ENCODE measurements at regions not wholly inside any gene's neighbourhood (a gene's known extent, or its start where the extent isn't known, plus 50 kb on each side); places are given as distances from the start of the nearest gene placed in this dataset.
A peak's percentile ranks its signal among the peaks of the same experiment; 100 is the strongest.

GRCh38 chr6:79431537-79431933 is 105.7 kb downstream of the LCA5 start:
- H3K9me3 ChIP-seq, result no peaks in the 10 kb centered on the region
- no peaks in the 10 kb centered on the region for H3K27me3 ChIP-seq (ENCODE audit: low read depth)
- in situ Hi-C loops (cut with MboI; ENCODE audit: low sequenced_read_pairs), result no loop called here
- H3K36me3 ChIP-seq (replicated peaks), result no peaks in the 10 kb centered on the region
- H3K4me3 ChIP-seq, result no peak overlapping the region
- H3K4me1 ChIP-seq, result peaks cover 5% of the 10 kb centered on the region; the same call in 1 of the 2 replicates
- peak; percentile 31 to 35 for DNase-seq (ENCODE audit: low spot score in 2 of 2)

- in situ Hi-C loops (cut with MboI; ENCODE audit: low sequenced_read_pairs), result no loop called here
- H3K36me3 ChIP-seq (replicated peaks), result no peaks in the 10 kb centered on the region
- H3K4me1 ChIP-seq, result peaks cover 5% of the 10 kb centered on the region; the same call in 1 of the 2 replicates
- no peaks in the 10 kb centered on the region for H3K27me3 ChIP-seq (ENCODE audit: low read depth)
- DNase-seq (ENCODE audit: low spot score in 2 of 2), result no peak
- no peaks in the 10 kb centered on the region for H3K9me3 ChIP-seq
- no peak overlapping the region for H3K4me3 ChIP-seq
Observed at GRCh38 chr6:79430913-79431536, 106.2 kb downstream of the LCA5 start.

- Histone ChIP-seq H3K9me3 (no peaks in the 10 kb centered on the region), H3K4me3 (no peak overlapping the region), H3K4me1 (peaks cover 5% of the 10 kb centered on the region; the same call in 1 of the 2 replicates), H3K36me3 (replicated peaks) (no peaks in the 10 kb centered on the region), H3K27me3 (ENCODE audit: low read depth) (no peaks in the 10 kb centered on the region)
- DNase-seq (ENCODE audit: low spot score in 2 of 2), result no peak
- in situ Hi-C loops (cut with MboI; ENCODE audit: low sequenced_read_pairs), result no loop called here
Observed at GRCh38 chr6:79427721-79428120, 109.5 kb downstream of the LCA5 start.

GRCh38 chr6:79426625-79427278 is 110.5 kb downstream of the LCA5 start:
- DNase-seq (ENCODE audit: low spot score in 2 of 2), result no peak
- Histone ChIP-seq H3K36me3 (replicated peaks) (no peaks in the 10 kb centered on the region), H3K4me3 (no peak overlapping the region), H3K9me3 (no peaks in the 10 kb centered on the region), H3K4me1 (peaks cover 3% of the 10 kb centered on the region; the same call in 1 of the 2 replicates), H3K27me3 (ENCODE audit: low read depth) (no peaks in the 10 kb centered on the region)
- in situ Hi-C loops (cut with MboI; ENCODE audit: low sequenced_read_pairs), result no loop called here

GRCh38 chr6:79425589-79426311 is 111.5 kb downstream of the LCA5 start:
- no peak overlapping the region for H3K4me3 ChIP-seq
- in situ Hi-C loops (cut with MboI; ENCODE audit: low sequenced_read_pairs), result no loop called here
- no peaks in the 10 kb centered on the region for H3K27me3 ChIP-seq (ENCODE audit: low read depth)
- H3K9me3 ChIP-seq, result no peaks in the 10 kb centered on the region
- DNase-seq (ENCODE audit: low spot score in 2 of 2), result no peak
- H3K36me3 ChIP-seq (replicated peaks), result no peaks in the 10 kb centered on the region
- H3K4me1 ChIP-seq, result no peaks in the 10 kb centered on the region

GRCh38 chr6:79423216-79423615 is 114.0 kb downstream of the LCA5 start:
- no peaks in the 10 kb centered on the region for H3K4me1 ChIP-seq
- H3K4me3 ChIP-seq, result no peak overlapping the region
- DNase-seq (ENCODE audit: low spot score in 2 of 2), result no peak
- in situ Hi-C loops (cut with MboI; ENCODE audit: low sequenced_read_pairs), result no loop called here
- no peaks in the 10 kb centered on the region for H3K27me3 ChIP-seq (ENCODE audit: low read depth)
- no peaks in the 10 kb centered on the region for H3K36me3 ChIP-seq (replicated peaks)
- no peaks in the 10 kb centered on the region for H3K9me3 ChIP-seq

- no peaks in the 10 kb centered on the region for H3K4me1 ChIP-seq
- in situ Hi-C loops (cut with MboI; ENCODE audit: low sequenced_read_pairs), result no loop called here
- no peak overlapping the region for H3K4me3 ChIP-seq
- H3K36me3 ChIP-seq (replicated peaks), result no peaks in the 10 kb centered on the region
- H3K27me3 ChIP-seq (ENCODE audit: low read depth), result no peaks in the 10 kb centered on the region
- no peak for DNase-seq (ENCODE audit: low spot score in 2 of 2)
- H3K9me3 ChIP-seq, result no peaks in the 10 kb centered on the region
Observed at GRCh38 chr6:79422666-79423065, 114.6 kb downstream of the LCA5 start.

GRCh38 chr6:79421707-79422484 is 115.3 kb downstream of the LCA5 start:
- peak in 1 of 2 experiments; percentile 15 for DNase-seq (ENCODE audit: low spot score in 2 of 2)
- Histone ChIP-seq H3K4me1 (no peaks in the 10 kb centered on the region), H3K9me3 (no peaks in the 10 kb centered on the region), H3K27me3 (ENCODE audit: low read depth) (no peaks in the 10 kb centered on the region), H3K36me3 (replicated peaks) (no peaks in the 10 kb centered on the region), H3K4me3 (no peak overlapping the region)
- in situ Hi-C loops (cut with MboI; ENCODE audit: low sequenced_read_pairs), result no loop called here

- in situ Hi-C loops (cut with MboI; ENCODE audit: low sequenced_read_pairs), result no loop called here
- Histone ChIP-seq H3K4me1 (no peaks in the 10 kb centered on the region), H3K9me3 (no peaks in the 10 kb centered on the region), H3K4me3 (no peak overlapping the region), H3K36me3 (replicated peaks) (no peaks in the 10 kb centered on the region), H3K27me3 (ENCODE audit: low read depth) (no peaks in the 10 kb centered on the region)
- DNase-seq (ENCODE audit: low spot score in 2 of 2), result no peak
Observed at GRCh38 chr6:79421001-79421411, 116.2 kb downstream of the LCA5 start.

- H3K4me1 ChIP-seq, result no peaks in the 10 kb centered on the region
- no peak for DNase-seq (ENCODE audit: low spot score in 2 of 2)
- in situ Hi-C loops (cut with MboI; ENCODE audit: low sequenced_read_pairs), result no loop called here
Observed at GRCh38 chr6:79420054-79420453, 117.2 kb downstream of the LCA5 start.

GRCh38 chr6:79416931-79417330 is 120.3 kb downstream of the LCA5 start:
- H3K4me1 ChIP-seq, result no peaks in the 10 kb centered on the region
- H3K27me3 ChIP-seq (ENCODE audit: low read depth), result no peaks in the 10 kb centered on the region
- in situ Hi-C loops (cut with MboI; ENCODE audit: low sequenced_read_pairs), result no loop called here
- no peak for DNase-seq (ENCODE audit: low spot score in 2 of 2)
- no peaks in the 10 kb centered on the region for H3K9me3 ChIP-seq
- no peaks in the 10 kb centered on the region for H3K36me3 ChIP-seq (replicated peaks)
- no peak overlapping the region for H3K4me3 ChIP-seq

More at GRCh38 chr6:79420054-79420453, 117.2 kb downstream of the LCA5 start:
- Histone ChIP-seq H3K27me3 (ENCODE audit: low read depth) (no peaks in the 10 kb centered on the region), H3K36me3 (replicated peaks) (no peaks in the 10 kb centered on the region), H3K4me3 (no peak overlapping the region), H3K9me3 (no peaks in the 10 kb centered on the region)

GRCh38 chr6:79413562-79414002 is 123.6 kb downstream of the LCA5 start:
- no peaks in the 10 kb centered on the region for H3K4me1 ChIP-seq
- no peak for DNase-seq (ENCODE audit: low spot score in 2 of 2)
- no peak overlapping the region for H3K4me3 ChIP-seq
- in situ Hi-C loops (cut with MboI; ENCODE audit: low sequenced_read_pairs), result no loop called here
- H3K9me3 ChIP-seq, result no peaks in the 10 kb centered on the region
- no peaks in the 10 kb centered on the region for H3K27me3 ChIP-seq (ENCODE audit: low read depth)
- H3K36me3 ChIP-seq (replicated peaks), result no peaks in the 10 kb centered on the region

- no peaks in the 10 kb centered on the region for H3K27me3 ChIP-seq (ENCODE audit: low read depth)
- H3K36me3 ChIP-seq (replicated peaks), result no peaks in the 10 kb centered on the region
- no peaks in the 10 kb centered on the region for H3K9me3 ChIP-seq
- no peak for DNase-seq (ENCODE audit: low spot score in 2 of 2)
- in situ Hi-C loops (cut with MboI; ENCODE audit: low sequenced_read_pairs), result no loop called here
- no peak overlapping the region for H3K4me3 ChIP-seq
- no peaks in the 10 kb centered on the region for H3K4me1 ChIP-seq
Observed at GRCh38 chr6:79410806-79411205, 126.4 kb downstream of the LCA5 start.

All from HAP-1 (cell line).